ENCODE measurements at regions not wholly inside any gene's neighbourhood (a gene's known extent, or its start where the extent isn't known, plus 50 kb on each side); places are given as distances from the start of the nearest gene placed in this dataset.

- no peak for DNase-seq (ENCODE audit: low spot score)
These were observed 100.8 kb upstream of the ASAP2 start for GRCh38 chr2:9105601-9106337.

GRCh38 chr2:9103663-9104277 is 100.3 kb upstream of the MBOAT2 start:
- no peak for DNase-seq (ENCODE audit: low spot score)

GRCh38 chr2:9102861-9103662 is 99.6 kb upstream of the MBOAT2 start:
- DNase-seq (ENCODE audit: low spot score): no peak

GRCh38 chr2:9101763-9102425 is 98.4 kb upstream of the MBOAT2 start:
- DNase-seq (ENCODE audit: low spot score): no peak

- no peak for DNase-seq (ENCODE audit: low spot score)
These were observed 96.8 kb upstream of the MBOAT2 start for GRCh38 chr2:9100080-9100876.

- no peak for DNase-seq (ENCODE audit: low spot score)
These were observed 95.9 kb upstream of the MBOAT2 start for GRCh38 chr2:9099341-9099751.

GRCh38 chr2:9097892-9098291 is 94.4 kb upstream of the MBOAT2 start:
- no peak for DNase-seq (ENCODE audit: low spot score)

GRCh38 chr2:9097239-9097638 is 93.8 kb upstream of the MBOAT2 start:
- DNase-seq (ENCODE audit: low spot score): no peak

- DNase-seq (ENCODE audit: low spot score): no peak
These were observed 93.3 kb upstream of the MBOAT2 start for GRCh38 chr2:9096761-9097160.

GRCh38 chr2:9095690-9096089 is 92.2 kb upstream of the MBOAT2 start:
- DNase-seq (ENCODE audit: low spot score): no peak

GRCh38 chr2:9095226-9095625 is 91.7 kb upstream of the MBOAT2 start:
- DNase-seq (ENCODE audit: low spot score): no peak

GRCh38 chr2:9094117-9094516 is 90.6 kb upstream of the MBOAT2 start:
- DNase-seq (ENCODE audit: low spot score): no peak

- DNase-seq (ENCODE audit: low spot score): no peak
These were observed 89.8 kb upstream of the MBOAT2 start for GRCh38 chr2:9093324-9093723.

GRCh38 chr2:9092383-9093282 is 89.1 kb upstream of the MBOAT2 start:
- no peak for DNase-seq (ENCODE audit: low spot score)

- no peak for DNase-seq (ENCODE audit: low spot score)
These were observed 88.3 kb upstream of the MBOAT2 start for GRCh38 chr2:9091811-9092210.

GRCh38 chr2:9089831-9090230 is 86.3 kb upstream of the MBOAT2 start:
- DNase-seq (ENCODE audit: low spot score): no peak

GRCh38 chr2:9087121-9087681 is 83.7 kb upstream of the MBOAT2 start:
- no peak for DNase-seq (ENCODE audit: low spot score)

- DNase-seq (ENCODE audit: low spot score): no peak
These were observed 83.0 kb upstream of the MBOAT2 start for GRCh38 chr2:9086465-9086864.

- no peak for DNase-seq (ENCODE audit: low spot score)
These were observed 81.9 kb upstream of the MBOAT2 start for GRCh38 chr2:9085353-9085752.

- no peak for DNase-seq (ENCODE audit: low spot score)
These were observed 79.8 kb upstream of the MBOAT2 start for GRCh38 chr2:9083287-9083686.

Data from D341Med (cell line).